D721Med (cell line): ENCODE measurements at regions not wholly inside any gene's neighbourhood (a gene's known extent, or its start where the extent isn't known, plus 50 kb on each side); places are given as distances from the start of the nearest gene placed in this dataset.

ENCODE experiments used
- DNase-seq: peaks from one replicate; pipeline ENCODE4 v3.0.0; 2011; ENCODE audit warnings: low spot score; ENCODE audit not compliant: insufficient read length
- FAIRE-seq: peaks from 2 replicates; lab custom pipeline; 2011; peaks lifted over from hg19 to GRCh38; lab: Jason Lieb, UNC
- CTCF ChIP-seq: IDR thresholded peaks from 2 replicates; pipeline ENCODE4 v1.5.1; 2012; ENCODE audit warnings: mild to moderate bottlenecking, control low read depth; ENCODE audit not compliant: insufficient read depth; ENCODE audit errors: missing control alignments

GRCh38 chr2:123095219-123095835 lies 929.8 kb upstream of the CNTNAP5 start:
- FAIRE-seq, result no peak
- no peak for TF ChIP-seq CTCF
- DNase-seq, result no peak

GRCh38 chr2:123098619-123099018 lies 926.5 kb upstream of the CNTNAP5 start:
- FAIRE-seq (no peak), DNase-seq (no peak)
- no peak for TF ChIP-seq CTCF

- DNase-seq (no peak), FAIRE-seq (no peak)
- TF ChIP-seq CTCF, result no peak
These were observed 923.7 kb upstream of the CNTNAP5 start for GRCh38 chr2:123101434-123101833.

- FAIRE-seq (no peak), DNase-seq (no peak)
- no peak for TF ChIP-seq CTCF
These were observed 921.2 kb upstream of the CNTNAP5 start for GRCh38 chr2:123103902-123104301.

GRCh38 chr2:123116595-123116994 lies 908.5 kb upstream of the CNTNAP5 start:
- TF ChIP-seq CTCF, result no peak
- DNase-seq (no peak), FAIRE-seq (no peak)

- DNase-seq, result no peak
- TF ChIP-seq CTCF, result no peak
- FAIRE-seq, result no peak
These were observed 897.9 kb upstream of the CNTNAP5 start for GRCh38 chr2:123127236-123127635.

- FAIRE-seq, result no peak
- no peak for DNase-seq
- TF ChIP-seq CTCF, result no peak
These were observed 896.1 kb upstream of the CNTNAP5 start for GRCh38 chr2:123128951-123129350.
